HG03097 (cell line): ENCODE measurements at regions not wholly inside any gene's neighbourhood (a gene's known extent, or its start where the extent isn't known, plus 50 kb on each side); places are given as distances from the start of the nearest gene placed in this dataset.
"Not testable (repeated sequence)": the region's sequence is repeated elsewhere in the genome, so short reads cannot be mapped to it uniquely, and the experiment has no call there.

Source experiments
- ATAC-seq: cut with Tn5 transposase; IDR thresholded peaks from one replicate; pipeline ENCODE4 v1.9.1; 2021; ENCODE audit not compliant: unreplicated experiment, low FRiP score

DNA sequence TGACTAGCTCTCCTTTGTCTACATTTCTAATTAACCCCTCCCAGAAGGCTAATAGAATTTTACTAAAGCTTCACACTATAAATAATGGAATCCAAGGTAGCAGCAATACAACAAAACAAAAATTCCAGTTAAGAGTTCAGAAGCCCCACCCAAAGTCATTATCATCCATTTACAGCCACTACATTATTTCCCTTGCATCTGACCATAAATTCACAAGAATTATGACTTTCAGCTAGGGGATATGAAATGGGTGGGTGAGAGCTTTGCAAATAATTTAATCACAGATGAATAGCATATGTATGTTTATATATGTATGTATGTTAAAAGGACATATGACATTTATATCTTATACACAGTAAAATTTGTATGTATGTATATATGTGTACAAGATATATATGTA is 65.3 kb upstream of the PTGDR start:
- ATAC-seq: no peak

DNA sequence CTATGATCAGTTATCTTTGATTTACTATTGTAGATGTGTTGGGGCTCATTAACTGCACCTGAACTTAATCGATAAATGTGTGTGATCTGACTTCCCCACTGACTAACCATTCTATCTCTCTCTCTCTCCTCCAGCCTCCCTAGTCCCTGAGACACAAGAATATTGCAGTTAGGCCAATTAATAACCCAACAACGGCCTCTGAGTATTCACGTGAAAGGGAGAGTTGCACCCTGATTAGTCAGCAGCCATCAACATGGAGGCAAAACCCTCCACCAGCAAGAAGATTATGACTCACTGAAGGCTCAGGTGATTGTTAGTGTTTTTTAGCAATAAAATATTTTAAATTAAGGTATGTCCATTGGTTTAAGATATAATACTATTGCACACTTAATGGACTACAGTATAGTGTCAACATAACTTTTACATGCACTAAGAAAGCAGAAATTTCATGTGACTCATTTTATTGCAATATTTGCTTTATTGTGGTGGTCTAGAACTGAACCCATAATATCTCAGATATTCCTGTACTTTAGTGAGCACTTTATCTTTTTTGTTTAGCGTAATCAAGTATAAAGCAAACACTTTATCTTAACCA is 77.1 kb upstream of the PTGDR start:
- ATAC-seq: no peak

DNA sequence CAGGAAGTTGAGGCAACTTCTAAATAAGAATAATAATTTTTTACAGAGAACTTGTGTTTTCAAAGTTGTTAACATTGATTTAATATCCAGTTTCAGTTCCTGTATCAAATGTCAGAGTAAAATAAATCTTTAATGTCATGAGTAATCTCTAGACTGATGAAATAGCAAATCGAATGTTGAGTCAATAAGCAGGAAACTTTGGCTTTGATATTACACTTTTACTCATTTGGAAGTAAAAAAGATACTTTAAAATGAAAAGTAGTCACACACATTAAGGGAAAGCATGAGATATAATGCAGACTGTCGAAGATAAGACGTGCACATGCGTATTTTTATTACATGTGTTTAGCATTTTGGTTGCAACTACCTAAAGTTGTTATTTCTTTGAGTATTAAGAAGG is 78.2 kb upstream of the PTGDR start:
- ATAC-seq: no peak

DNA sequence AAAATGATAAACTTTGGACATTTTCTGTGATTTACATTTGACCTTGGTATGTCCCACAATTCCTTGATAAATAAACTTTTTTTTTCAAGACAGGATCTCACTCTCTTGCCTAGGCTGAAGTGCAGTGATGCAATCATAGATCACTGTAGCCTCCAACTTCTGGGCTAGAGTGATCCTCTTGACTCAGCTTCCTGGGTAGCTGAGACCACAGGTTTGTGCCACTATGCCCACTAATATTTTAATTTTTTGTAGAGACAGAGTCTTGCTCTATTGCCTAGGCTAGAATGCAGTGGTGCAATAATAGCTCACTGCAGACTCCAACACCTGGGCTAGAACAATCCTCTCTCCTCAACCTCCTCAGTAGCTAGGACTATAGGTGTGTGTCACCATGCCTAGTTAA is 79.1 kb upstream of the PTGDR start:
- ATAC-seq: no peak

DNA sequence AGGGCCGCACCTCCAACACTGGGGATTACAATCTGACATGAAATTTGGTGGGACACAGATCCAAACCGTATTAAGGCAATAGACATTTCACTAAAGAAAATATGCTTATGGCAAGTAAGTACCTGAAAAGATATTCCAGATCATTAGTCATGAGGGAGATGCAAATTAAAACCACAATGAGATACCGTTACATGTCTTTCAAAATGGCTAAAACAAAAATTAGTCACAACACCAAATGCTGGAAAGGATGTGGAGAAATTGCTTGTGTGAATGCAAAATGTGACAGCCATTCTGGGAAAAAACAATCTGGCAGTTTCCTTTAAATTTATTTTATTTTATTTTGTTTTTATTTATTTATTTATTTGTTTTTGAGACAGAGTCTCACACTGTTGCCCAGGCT is 82.3 kb upstream of the PTGDR start:
- no peak for ATAC-seq

DNA sequence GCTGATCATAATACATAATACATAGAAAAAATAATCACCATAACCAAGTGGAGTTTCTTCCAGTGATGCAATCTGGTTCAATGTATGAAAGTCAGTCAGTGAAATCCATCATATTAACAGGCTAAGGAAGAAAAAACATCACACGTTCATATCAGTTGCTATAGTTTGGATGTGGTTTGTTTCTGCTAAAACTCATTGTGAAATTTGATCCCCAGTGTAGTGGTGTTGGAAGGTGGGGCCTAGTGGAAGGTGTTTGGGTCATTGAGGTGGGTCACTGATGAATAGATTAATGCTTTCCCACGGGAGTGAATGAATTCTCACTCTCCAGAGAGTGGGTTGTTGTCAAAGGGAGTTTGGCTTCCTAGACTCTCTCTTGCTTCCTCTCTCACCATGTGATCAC is 84.6 kb upstream of the PTGDR start:
- no peak for ATAC-seq

DNA sequence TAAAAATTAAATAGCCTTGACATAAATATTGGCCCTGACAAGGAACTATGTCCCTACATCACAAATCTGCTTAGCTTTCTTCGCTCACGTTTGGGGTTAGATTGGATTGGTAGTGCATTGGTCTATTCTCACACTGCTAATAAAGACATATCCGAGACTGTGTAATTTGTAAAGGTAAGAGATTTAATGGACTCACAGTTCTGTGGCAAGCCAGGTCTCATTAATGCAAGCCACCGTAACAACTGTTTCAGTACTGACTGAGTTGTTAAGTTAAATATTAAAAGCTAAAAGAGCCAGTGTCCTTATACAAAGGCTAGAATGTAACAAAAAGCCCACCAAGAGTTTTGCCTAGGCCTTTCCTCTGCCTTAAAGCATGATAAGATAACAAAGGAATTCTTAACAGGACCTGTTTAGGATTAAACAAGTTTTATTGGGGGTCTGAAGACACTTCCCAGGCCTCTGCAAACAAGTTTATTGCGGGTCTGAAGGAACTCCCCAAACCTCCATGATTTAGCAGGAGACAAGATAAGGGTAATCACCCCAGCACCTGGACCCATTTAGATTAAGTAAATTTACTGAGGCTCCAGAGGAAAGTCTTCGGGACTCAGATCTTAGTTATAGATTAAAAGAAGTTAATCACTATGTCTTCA is 88.2 kb upstream of the PTGDR start:
- ATAC-seq: no peak

DNA sequence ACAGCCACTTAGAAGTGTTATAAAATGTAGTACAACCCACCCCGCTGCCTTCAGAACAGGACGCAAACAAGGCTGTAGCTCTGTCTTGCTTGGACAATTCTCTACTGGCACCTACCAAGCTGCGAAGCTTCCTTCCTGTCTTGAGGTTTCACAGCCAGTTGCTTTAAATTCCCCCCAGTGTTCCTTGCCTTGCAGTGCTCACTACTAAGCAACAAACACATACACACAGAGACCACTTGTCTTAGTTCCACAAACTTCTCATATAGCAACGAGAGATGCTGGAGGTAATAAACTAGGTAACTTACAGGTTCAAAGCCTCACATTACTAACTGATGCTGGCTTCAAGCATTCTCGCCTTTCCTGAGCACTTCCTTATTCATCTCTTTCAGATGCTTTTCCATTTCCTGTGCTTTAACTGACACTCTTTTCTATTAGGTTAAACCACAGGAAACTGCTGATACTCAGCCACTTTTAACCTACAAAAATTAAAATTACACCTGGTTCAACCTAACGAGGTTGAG is 91.5 kb upstream of the PTGDR start:
- ATAC-seq: peak; percentile 95

DNA sequence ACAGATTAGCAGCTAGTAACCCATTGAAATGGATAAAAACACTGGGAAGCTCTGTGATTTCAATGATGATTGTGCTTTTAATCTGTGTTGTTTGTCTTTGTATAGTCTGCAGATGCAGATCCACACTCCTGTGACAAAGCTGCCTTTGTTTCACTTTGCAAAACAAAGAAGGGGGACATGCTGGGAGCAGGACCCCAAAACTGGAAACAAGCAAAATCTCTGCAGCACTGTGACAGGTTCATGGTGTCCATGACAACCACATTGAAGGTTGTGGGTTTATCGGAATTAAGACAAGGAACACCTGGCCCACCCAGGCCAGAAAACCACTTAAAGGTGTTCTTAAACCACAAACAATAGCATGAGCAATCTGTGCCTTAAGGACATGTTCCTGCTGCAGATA is 95.6 kb upstream of the PTGDR start:
- ATAC-seq: not testable (repeated sequence)

DNA sequence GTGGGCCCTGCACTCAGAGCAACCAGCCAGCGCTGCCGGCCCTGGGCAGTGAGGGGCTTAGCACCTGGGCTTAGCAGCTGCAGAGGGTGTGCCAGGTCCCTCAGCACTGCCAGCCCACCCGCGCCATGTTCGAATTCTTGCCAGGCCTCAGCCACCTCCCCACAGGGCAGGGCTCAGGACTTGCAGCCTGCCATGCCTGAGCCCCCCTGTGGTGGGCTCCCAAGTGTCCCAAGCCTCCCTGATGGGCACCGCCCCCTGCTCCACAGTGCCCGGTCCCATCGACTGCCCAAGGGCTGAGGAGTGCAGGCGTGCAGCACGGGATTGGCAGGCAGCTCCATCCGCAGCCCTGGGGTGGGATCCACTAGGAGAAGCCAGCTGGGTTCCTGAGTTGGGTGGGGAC is 98.0 kb upstream of the NID2 start:
- no peak for ATAC-seq

DNA sequence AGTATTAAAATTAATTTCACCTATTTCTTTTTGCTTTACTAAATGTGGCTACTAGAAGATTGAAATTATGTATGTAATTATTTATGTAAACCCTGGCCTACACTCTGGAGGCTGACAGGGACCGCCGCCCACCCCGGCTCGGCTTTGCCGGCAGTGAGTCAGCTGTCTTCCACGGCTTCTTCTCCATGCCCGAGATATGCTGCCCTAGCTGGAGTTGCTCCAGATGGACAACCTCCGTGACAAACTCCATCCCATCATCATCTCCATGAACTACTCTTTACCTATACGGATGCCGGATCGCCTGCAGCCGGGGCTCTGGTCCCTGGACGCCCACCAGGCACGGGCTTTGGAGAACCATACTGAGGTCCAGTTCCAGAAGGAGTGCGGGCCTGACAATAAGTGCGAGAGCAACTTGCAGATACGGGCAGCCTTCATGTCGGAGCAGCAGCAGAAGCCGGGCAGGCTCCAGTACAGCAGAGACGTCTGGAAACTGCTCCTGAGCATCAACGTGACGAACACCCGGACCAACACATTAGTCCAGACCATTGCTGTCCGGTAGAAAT is 86.9 kb upstream of the NID2 start:
- no peak for ATAC-seq

DNA sequence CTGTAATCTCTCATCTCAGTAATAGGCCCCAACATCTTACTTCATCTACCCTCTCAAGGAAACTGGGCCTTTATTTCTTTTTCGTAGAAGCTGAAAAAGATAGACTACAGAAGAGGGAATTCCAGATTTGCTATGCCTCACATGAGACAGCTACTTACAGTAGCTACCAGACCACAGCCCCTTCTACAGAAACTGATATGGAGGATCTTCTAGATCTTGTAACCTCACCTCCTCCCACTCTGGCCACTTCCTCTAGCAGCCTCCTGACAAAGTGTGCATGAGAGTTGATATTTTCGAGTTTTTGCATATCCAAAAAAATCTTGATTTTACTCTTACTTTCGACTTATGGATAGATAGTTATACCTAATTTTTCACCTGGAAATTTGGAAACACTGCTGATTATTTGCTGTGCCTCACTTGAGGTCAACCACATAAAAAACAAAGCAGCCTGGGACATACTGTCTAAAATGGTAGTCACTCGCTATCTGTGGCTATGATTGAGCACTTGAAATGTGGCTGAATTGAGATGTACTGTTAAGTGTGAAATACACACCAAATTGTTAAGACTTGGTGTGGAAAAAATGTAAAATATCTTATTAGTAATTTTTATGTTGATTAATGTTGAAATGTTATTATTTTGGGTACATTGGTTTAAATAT is 86.3 kb upstream of the NID2 start:
- no peak for ATAC-seq

DNA sequence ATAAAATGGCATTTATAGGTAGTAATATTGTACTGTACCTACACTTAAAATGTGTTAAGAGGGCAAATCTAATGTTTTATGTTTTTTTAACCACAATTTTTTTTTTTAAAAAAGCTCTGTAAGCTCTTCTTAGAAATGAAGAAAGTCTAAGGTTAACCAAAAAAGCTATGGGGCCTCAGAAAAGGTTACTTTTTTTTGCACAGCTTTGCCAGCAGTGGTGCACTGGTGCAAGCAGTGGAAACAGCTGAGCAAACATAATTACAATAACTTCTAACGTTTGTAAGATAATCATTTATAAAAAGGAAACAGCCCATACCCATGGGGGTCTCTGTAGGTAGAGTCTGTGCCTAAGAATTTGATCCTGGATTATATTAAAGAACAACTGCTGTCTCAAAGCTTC is 85.1 kb upstream of the NID2 start:
- no peak for ATAC-seq

DNA sequence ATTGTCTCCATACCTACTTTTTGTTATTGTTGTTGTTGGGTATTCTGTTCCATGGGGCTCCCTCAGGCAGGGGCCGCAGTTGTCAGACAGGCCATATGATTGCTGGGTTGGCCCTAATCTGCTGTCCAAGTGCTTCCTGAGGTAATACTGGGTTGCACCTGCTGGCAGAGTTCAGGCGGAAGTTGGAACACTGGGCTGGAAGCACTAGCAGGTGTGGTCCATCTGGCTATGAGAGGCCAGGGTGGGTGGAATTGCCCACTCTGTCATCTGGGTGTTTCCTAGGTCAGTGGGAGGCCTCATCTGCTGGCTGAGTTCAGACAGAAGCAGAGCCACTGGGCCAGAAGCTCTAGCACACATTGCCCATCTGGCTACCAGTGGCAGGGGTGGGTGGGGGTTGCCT is 81.3 kb upstream of the NID2 start:
- no peak for ATAC-seq

DNA sequence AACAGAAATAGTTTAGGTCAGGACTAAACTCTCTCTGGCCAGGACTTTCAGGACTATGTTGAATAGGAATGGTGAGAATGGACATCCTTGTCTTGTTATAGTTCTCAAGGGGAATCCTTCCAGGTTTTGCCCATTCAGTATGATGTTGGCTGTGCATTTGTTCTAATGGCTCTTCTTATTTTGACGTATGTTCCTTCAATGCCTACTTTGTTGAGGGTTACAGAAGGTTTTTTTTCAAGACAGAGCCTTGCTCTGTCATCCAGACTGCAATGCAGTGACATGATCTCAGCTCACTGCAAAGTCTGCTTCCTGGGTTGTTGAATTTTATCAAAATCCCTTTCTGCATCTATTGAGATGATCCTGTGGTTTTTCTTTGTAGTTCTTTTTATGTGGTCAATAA is 79.5 kb upstream of the NID2 start:
- ATAC-seq: no peak

DNA sequence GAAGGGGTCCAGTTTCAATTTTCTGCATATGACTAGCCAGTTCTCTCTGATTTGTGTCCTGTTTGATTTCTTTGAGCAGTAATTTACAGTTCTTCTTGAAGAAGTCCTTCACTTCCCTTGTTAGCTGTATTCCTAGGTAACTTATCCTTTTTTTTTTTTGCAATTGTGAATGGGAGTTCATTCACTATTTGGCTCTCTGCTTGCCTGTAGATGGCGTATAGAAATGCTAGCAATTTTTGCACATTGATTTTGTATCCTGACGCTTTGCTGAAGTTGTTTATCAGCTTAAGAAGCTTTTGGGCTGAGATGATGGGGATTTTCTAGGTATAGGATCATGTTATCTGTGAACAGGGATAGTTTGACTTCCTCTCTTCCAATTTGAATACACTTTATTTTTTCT is 77.6 kb upstream of the NID2 start:
- ATAC-seq: no peak

DNA sequence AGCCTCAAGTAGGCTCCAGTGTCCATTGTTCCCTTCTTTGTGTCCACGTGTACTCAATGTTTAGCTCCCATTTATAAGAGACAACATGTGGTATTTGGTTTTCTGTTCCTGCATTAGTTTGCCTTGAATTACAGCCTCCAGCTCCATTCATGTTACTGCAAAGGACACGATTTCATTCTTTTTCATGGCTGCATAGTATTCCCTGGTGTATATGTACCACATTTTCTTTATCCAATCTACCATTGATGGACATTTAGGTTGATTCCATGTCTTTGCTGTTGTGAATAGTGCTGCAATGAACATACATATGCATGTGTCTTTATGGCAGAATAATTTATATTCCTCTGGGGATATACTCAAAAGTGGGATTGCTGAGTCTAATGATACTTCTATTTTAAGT is 75.2 kb upstream of the NID2 start:
- not testable (repeated sequence) for ATAC-seq

DNA sequence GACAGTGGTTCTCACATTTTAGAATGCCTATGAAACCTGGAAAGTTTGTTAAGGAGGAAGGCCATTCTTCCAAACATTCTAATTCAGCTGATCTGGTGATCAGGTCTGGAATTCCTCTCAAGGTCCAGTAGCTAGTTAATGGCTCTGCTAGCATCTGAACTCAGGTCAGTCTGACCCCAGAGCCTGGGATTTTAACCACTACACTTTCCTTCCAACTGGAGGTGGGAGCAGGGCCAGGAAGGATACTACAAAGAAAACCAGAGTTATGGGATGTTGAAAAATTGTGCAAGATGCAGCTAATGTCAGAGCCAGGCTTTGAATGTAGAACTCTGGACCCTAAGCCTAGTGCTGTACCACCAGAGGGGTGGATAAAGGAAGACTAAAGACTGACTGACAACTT is 73.6 kb upstream of the NID2 start:
- no peak for ATAC-seq

DNA sequence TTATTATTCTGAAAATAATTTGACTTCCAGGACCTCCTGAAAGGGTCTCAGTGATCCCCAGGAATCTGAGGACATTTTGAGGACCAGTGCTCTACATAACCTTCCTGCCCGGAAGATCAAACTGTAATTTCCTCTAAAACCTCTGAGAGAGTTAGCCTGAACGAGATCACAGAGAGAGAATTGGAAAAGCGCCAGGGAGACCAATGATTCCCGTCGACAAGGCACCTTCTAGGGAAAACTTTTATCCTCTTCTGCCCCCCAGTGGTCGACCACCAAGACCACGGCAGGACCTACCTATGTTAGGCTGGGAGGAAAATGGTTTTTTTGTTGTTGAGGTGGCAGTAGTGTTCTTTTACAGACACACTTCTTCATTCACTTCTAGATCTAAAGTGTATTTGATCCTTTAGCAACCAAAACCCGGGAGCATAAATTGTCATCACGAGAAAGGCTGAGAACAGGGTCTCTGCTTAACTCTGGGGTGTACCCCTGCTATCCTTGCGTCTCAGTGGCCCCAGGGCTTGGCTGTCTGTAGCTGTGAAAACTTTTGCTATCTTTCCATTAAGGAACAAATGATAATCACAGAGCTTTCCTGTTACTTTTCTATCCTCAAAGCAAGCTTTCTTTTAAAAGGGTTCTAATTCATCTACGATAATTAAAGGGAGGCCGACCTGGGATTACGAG is 62.9 kb upstream of the NID2 start:
- no peak for ATAC-seq

DNA sequence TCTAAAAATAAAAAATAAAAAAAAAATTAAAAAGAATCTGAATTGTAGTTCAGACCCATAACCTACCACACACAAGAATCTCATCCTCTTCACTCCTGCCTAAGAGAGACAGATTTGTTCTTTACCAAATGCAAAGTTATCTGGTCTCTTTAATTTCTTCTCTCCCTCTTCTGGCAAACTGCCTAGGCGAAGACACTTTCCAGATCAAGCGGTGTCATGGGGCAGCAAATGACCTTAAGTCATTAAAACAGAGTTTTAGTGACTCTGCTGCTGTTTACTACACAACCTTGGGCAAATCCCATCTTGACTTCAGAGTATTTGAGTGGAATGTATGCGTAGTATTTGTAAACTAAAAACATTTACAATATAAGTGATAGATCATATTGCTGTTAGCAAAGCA is 60.9 kb upstream of the NID2 start:
- ATAC-seq: no peak

DNA sequence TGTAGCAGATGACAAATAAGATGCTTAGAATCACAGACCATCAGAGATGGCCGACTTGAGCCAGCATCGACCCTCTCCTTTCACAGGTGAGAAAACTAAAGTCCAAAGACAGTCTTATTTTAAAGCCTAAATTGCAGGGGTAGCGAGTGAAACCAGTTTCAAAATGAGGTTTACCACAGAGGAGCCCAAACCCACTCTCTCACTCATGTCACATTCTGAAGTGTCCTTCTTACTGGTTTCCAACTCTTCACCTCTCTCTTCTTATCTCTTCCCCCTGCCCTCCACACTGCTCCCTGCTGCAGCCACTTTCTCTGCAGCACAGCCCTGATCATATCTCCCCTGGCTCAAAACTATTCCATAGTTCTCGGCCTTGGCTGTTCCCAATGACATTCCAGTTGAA is 57.0 kb upstream of the NID2 start:
- no peak for ATAC-seq
